GM19238 (cell line): ENCODE measurements at regions not wholly inside any gene's neighbourhood (a gene's known extent, or its start where the extent isn't known, plus 50 kb on each side); places are given as distances from the start of the nearest gene placed in this dataset.

ENCODE experiments used
- DNase-seq: peaks from one replicate; pipeline ENCODE4 v3.0.0; 2011; ENCODE audit warnings: low spot score; ENCODE audit not compliant: insufficient read length

DNA sequence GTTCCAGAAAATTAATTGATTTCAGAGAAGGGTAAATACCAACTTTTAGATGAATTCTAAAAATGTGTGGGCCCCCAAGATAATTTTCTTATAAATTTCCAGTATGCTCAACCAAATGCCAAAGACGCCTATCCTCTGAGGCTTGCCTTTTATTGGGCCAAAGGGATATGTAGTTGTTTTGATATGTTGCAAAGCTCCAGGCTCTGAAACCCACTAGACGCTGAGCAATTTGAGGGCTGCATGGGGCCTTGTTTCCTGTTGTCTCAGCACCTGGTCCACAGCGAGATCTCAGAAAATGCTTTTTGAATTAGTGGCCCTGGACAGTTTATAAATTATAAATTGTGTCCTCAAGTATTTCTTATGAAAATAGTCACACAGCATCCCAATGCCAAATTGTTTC, 397.2 kb downstream of the SAMD5 start:
- DNase-seq: no peak

DNA sequence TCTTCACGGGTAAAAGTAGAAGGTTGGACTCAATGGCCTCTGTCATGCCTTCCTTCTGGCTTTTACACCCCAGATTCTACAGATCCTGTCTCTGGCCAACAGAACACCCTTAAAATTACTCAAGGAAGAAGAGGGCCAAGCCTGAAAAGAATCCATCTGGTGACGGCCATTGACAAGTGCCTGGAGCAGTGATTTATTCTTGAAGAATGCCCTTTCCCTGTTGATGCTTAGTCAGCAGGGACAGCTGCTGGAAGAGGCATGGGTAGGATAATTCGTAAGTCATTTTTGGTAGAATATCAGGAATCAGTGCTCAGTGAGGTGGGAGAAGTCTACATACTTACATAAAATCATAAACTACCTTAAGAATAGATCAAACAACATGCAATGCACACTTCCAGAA, 397.9 kb downstream of the SAMD5 start:
- no peak for DNase-seq

DNA sequence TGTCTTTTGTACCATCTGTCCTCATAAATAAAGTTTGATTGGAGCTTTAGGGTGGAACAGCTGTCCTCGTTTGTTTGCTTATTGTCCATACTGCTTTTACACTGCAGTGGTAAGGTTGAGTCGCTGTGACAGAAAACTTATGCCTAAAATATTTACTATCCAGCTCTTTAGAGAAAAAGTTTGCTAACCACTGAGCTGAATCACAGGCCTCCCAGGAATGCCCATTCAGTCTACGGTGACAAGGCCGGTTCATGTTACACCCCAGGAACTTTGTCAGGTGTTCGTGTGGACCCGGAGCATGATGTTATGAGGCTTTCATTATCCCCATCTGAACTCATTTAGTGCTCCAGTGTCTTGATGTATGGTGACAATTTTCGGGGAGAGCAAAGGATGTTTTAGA, 401.1 kb downstream of the SAMD5 start:
- no peak for DNase-seq

DNA sequence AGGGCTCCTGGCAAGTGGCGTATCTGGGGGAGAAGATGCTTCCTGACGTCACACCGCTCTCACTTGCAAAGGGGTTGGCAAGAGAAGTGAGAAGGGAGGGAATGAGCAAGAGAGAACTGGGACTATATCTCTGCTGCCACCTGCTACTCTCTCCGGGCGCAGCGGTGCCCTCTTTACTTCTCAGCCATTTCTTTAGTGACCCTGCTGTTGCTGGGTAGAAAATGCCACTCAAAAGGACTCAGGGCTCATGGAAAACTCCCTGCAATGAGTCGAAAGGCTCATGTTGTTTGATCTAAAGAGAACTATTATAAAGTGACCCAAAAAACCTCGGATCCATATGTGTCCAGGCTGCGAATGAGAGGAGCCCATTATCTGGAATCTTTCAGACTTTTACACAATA, 401.8 kb downstream of the SAMD5 start:
- no peak for DNase-seq

- no peak for DNase-seq
Measured at GRCh38 chr6:147911057-147911456, 402.6 kb downstream of the SAMD5 start.

DNA sequence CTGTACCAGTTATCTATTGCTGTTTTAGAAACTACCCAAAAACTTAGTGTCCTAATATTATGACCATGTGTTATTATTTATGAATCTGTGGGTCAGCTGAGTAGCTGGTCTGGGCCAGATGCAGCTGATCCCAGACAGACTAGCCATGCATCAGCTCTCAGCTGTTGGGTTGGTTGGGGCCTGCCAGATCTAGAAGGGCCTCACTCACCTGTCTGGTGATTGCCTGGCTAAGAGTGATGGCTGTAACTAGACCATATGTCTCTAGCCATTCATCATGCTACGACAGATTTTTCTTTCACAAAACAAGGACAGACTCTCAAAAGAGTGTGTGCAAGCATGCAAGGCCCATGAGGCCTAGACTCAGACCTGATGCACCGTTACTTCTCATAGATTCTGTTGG, 403.2 kb downstream of the SAMD5 start:
- no peak for DNase-seq

GRCh38 chr6:147922799-147923198, 414.3 kb downstream of the SAMD5 start:
- DNase-seq: no peak

DNA sequence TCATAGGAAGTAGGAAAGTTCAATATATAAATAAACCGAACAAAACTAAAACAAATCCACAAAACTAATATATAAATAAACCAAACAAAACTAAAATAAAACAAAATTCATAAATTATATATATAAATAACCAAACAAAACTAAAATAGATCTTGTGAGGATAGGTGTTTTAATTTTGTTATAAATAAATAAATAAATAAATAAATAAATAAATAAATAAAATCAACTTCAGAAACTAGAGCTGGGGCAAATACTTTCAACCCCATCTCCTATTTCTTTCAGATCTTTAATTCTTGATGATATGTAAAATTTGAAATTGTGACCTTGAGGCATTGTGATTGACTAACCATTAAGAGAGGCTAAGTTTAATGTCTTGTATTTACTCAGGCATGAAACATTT, 416.1 kb downstream of the SAMD5 start:
- no peak for DNase-seq

GRCh38 chr6:147925826-147926225, 416.8 kb upstream of the SASH1 start:
- DNase-seq: no peak

DNA sequence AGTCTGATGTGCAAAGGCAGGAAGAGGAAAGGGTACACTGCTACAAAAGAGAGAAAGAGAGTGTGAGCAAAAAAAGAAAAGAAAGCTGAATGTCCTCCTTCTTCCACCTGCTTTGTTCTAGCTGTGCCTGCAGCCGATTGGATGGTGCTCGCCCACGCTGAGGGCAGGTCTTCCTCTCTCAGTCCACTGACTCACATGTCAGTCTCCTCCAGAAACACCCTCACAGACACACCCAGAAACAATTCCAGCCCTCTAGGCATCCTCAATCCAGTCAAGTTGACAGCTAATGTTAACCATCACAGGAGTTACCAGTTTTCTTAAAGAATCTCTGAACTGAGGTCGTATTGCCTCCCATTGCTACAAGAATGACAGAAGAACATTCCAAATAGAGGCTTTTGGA, 411.9 kb upstream of the SASH1 start:
- no peak for DNase-seq

- no peak for DNase-seq
Measured at GRCh38 chr6:147933224-147933623, 409.4 kb upstream of the SASH1 start.

DNA sequence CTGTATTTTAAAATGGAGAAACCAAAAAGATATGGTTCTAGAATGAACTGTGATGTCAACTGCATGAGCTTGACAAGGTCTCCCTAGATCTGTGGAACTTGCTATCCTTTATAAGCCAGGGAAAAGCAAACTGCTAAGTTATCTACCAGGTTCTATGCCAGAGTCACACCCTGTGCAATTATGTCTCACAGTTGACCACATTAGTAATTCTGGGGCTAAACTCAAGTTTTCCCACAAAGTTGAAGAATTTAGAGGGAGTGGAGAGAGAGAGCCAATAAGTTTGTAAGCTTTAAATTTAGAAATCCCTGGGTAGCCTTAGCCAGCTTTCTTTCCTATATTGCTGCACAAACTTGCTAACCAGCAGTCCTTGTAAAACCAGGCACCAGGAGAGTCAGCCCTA, 407.0 kb upstream of the SASH1 start:
- no peak for DNase-seq

DNA sequence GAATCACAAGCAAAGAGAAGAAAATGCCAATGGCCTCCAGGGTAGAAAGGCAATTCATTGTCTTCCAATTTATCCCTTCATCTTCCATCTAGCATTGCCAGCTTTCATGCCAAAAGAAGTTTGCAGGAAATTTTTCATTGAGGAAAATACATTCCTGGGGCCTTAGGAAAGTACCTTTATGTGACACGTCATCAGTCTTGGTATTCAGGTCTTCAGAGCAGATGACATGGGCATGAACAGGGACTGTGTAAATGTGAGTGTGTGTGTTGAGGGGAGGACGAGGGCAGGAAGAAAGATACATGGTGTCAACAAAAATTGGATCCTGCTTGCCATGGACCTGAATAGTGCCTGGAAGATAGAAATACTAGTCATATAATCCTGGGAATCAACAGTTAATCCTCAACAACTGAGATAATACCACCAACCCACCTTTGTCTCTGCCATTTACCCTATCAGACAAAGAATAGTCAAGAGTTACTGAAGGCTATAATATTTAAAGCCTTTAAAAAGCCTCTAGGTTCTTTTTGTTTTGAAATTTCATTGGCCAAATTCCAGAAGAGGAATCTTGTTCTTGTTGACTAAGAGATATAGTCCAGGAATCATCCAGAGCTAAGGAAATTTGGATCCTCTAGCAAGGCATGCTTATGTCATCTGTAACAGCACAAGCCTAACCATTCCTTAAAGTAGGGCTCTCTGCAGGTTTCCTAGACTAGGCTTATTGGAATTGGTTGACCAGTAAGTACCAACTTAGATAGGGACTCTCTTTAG, 405.8 kb upstream of the SASH1 start:
- no peak for DNase-seq

GRCh38 chr6:147941143-147941542, 401.5 kb upstream of the SASH1 start:
- DNase-seq: no peak

DNA sequence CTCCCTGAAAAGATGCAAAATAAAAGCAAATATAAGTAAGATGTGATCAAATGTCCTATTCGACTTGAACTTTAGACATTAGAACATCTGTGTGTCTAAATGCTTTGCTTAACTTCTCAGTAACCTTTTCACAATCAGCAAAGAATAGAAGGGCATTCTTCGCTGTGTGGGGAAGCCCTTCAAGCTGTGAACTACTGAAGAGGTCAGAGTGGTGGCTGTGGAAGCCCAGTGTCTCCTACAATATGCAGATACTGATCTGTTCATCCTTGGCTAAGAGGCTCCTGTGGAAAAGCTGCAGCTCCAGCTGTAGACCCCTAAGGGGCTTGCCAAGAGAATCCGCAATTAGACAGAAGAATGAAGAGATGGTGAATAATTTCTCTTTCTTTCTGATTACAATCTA, 400.3 kb upstream of the SASH1 start:
- no peak for DNase-seq

DNA sequence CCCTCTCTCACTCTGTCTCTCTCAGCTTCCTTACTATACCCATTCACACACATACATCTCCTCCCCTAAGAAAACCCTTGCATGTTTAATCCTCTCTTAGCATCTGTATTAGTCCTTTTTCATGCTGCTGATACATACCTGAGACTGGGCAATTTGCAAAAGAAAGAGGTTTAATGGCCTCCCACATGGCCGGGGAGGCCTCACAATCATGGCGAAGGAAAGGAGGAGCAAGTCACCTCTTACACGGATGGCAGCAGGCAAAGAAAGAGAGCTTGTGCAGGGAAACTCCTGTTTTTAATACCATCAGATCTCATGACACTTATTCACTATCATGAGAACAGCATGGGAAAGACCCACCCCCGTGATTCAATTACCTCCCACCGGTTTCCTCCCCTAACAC, 398.5 kb upstream of the SASH1 start:
- DNase-seq: no peak

DNA sequence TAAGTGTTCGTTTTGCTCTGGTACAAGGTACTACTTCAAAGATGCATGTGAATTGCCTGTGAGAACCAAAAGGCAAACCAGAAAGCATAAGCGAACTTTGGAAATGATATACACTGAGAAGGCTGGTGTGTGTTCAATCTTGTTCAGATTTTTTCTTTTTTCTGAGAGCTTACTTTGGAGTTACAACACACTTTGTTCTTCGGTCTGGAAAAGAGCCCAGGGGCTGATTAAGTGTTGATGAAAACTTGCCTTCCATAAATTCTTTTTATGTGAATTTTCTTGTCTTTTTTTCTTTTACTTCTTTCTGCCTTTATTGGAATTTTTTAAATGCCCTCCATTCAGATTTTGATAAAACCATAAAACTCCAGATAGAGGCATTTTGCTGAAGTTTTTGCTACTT, 395.1 kb upstream of the SASH1 start:
- no peak for DNase-seq

- no peak for DNase-seq
Measured at GRCh38 chr6:147949981-147950622, 392.5 kb upstream of the SASH1 start.

DNA sequence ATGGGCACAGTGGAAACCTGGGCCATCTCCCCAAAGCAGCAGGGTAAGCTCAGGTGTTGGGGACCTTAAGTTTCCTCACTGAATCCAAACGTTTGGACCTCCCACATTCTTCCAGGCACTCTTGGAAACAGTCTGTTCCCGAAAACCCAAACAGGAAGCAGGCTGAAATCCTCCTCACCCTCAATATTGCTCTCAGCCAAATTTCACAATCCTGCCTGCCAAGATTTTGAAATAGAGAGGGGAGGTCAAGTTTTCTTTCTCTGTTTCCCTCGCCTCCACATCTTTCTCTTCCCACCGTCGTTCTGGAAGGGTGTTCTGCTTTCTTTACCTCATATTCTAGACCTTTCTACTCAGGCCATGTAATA, 392.0 kb upstream of the SASH1 start:
- DNase-seq: no peak

DNA sequence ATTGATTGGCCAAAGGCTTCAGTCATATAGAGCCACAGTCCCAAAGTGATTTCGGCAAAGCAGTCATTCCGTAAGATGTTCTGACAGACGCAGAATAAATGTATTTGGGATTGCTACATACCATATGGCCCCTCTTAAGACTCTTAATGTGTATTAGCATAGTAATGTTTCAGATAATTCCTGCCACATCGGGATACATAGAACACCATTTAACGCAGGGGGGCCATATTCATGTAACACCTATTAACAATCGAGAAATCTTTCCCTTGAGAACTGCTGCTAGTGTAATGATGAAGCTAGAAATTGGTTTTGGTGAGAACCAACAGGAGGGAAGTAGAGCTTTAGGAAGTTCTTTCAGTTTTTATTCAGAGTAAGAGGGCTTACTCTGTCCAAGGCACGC, 390.9 kb upstream of the SASH1 start:
- no peak for DNase-seq

DNA sequence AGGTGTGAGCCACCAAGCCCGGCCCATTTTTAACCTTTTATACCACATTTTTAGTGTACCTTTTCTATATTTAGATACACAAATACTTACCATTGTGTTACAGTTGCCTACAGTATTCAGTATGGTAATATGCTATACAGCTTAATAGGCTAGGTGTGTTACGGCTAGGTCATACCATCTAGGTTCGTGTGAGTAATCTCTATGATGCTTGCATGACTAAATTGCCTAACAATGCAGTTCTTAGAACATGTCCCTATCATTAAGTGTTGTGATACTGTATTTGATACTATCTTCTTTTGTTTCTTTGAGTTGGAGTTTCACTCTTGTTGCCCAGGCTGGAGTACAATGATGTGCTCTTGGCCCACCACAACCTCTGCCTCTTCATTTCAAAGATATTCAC, 387.7 kb upstream of the SASH1 start:
- DNase-seq: no peak

DNA sequence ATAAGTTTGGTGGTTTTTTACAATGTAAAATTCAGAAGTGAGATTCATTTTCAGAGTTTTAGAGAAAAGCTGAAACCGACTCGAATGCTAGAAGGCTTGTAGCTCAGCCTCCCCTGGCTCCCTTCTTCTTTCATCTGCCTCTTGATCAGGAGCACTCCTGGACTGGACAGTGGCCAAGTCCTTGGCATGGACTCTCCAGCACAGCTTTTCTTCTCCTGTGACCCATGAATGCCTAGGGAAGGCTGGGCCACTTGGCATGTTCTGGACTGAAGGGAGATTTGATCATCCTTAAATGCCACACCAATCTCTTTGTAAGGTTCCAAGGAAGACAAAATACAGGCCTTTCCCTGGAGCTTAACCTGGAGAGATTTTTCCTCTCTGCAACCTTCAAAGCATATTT, 384.0 kb upstream of the SASH1 start:
- DNase-seq: no peak

- DNase-seq: no peak
Measured at GRCh38 chr6:147961481-147962141, 381.0 kb upstream of the SASH1 start.
